MM.1S (cell line): ENCODE measurements at regions not wholly inside any gene's neighbourhood (a gene's known extent, or its start where the extent isn't known, plus 50 kb on each side); places are given as distances from the start of the nearest gene placed in this dataset.

Experiments
- CTCF ChIP-seq: fragments of 300-600 bp; sonication (generic); IDR thresholded peaks from 2 replicates; pipeline ENCODE4 v1.5.1; 2016; ENCODE audit warnings: antibody characterized with exemption, low read length, mixed read lengths
- EZH2 ChIP-seq: fragments of 300-600 bp; sonication (generic); optimal IDR thresholded peaks from 2 replicates; pipeline ENCODE3; 2017; ENCODE audit warnings: low read depth, mild to moderate bottlenecking, antibody characterized with exemption, low read length, mixed read lengths
- EZH2phosphoT487 ChIP-seq: fragments of 300-600 bp; sonication (generic); IDR thresholded peaks from 2 replicates; pipeline ENCODE4 v1.6.1; 2018; ENCODE audit warnings: antibody characterized with exemption, low read length

- TF ChIP-seq CTCF (no peak), EZH2 (no peak), EZH2phosphoT487 (no peak)
These were observed 1900.0 kb downstream of the C4orf33 start for GRCh38 chr4:130995988-130996387.
